H1 (cell line): ENCODE measurements at regions not wholly inside any gene's neighbourhood (a gene's known extent, or its start where the extent isn't known, plus 50 kb on each side); places are given as distances from the start of the nearest gene placed in this dataset.

ENCODE experiments used
- CTCF ChIA-PET: fragments of 300-600 bp; sonication (Branson Sonifier 250); formaldehyde crosslinking; loops from one replicate; lab custom pipeline; 2021; ENCODE audit not compliant: partially characterized antibody; lab: Charles Lee
- POLR2A ChIA-PET: fragments of 300-600 bp; sonication (Branson Sonifier 250); formaldehyde crosslinking; loops from one replicate; lab custom pipeline; 2021; ENCODE audit warnings: inconsistent platforms; ENCODE audit not compliant: partially characterized antibody; lab: Charles Lee
- DNase-seq, 2 experiments: peaks; one replicate each; pipeline versions ENCODE4 v3.0.0 to v3.0.0-alpha.2; 2010 to 2022; ENCODE audit warnings: low spot score in 2 of 2, low read depth in 1 of 2, mixed read lengths in 1 of 2
- FAIRE-seq: peaks from 2 replicates; lab custom pipeline; 2011; peaks lifted over from hg19 to GRCh38; lab: Jason Lieb, UNC
- H2AFZ ChIP-seq: 2 replicates; pipeline ENCODE4 v1.8.1; 2012; ENCODE audit warnings: low read length, inconsistent platforms
- H2AK5ac ChIP-seq: 2 replicates; pipeline ENCODE4 v1.6.1; 2013; ENCODE audit warnings: low read depth, low read length
- H2BK120ac ChIP-seq: replicated peaks from 2 replicates; pipeline ENCODE3; 2013; ENCODE audit warnings: low read depth, low read length, inconsistent platforms
- H2BK12ac ChIP-seq: 2 replicates; pipeline ENCODE4 v1.6.1; 2013; ENCODE audit warnings: low read depth, low read length
- H2BK15ac ChIP-seq: 2 replicates; pipeline ENCODE4 v1.6.1; 2013; ENCODE audit warnings: low read length
- H2BK20ac ChIP-seq: 2 replicates; pipeline ENCODE4 v1.6.1; 2013; ENCODE audit warnings: low read length
- H2BK5ac ChIP-seq: 2 replicates; pipeline ENCODE4 v1.6.1; 2013; ENCODE audit warnings: low read depth, low read length
- H3K14ac ChIP-seq: 2 replicates; pipeline ENCODE4 v1.6.1; 2013; ENCODE audit warnings: inconsistent platforms; ENCODE audit not compliant: insufficient read length
- H3K18ac ChIP-seq: 2 replicates; pipeline ENCODE4 v1.6.1; 2013; ENCODE audit warnings: low read length; ENCODE audit errors: extremely low read depth
- H3K23ac ChIP-seq: 2 replicates; pipeline ENCODE4 v1.6.1; 2013; ENCODE audit warnings: inconsistent platforms; ENCODE audit not compliant: insufficient read length
- H3K23me2 ChIP-seq: 2 replicates; pipeline ENCODE4 v1.6.1; 2013; ENCODE audit warnings: low read depth, low read length
- H3K27ac ChIP-seq: 2 replicates; pipeline ENCODE4 v1.6.1; 2011; ENCODE audit warnings: low read depth, low read length, inconsistent platforms
- H3K27me3 ChIP-seq, 4 experiments: replicated peaks in 1 of 4; 1 replicate in 1 of 4; 2 replicates in 3 of 4; pipeline versions ENCODE4 v1.6.1 to v1.8.1; 2011 to 2013; ENCODE audit warnings: low read length in 3 of 4, mild to moderate bottlenecking in 3 of 4, inconsistent platforms in 2 of 4, mixed read lengths in 2 of 4, moderate library complexity in 1 of 4; ENCODE audit not compliant: control insufficient read depth in 3 of 4, insufficient read depth in 3 of 4; ENCODE audit errors: extremely low read depth in 1 of 4
- H3K36me3 ChIP-seq, 4 experiments: 2 replicates each; pipeline versions ENCODE4 v1.6.1 to v1.8.1; 2011 to 2013; ENCODE audit warnings: mild to moderate bottlenecking in 4 of 4, low read length in 3 of 4, moderate library complexity in 2 of 4, control low read depth in 1 of 4, inconsistent platforms in 1 of 4; ENCODE audit not compliant: insufficient read depth in 4 of 4, control insufficient read depth in 2 of 4
- H3K4ac ChIP-seq: replicated peaks from 2 replicates; pipeline ENCODE3; 2013; ENCODE audit warnings: low read length, low read depth, mixed read lengths, inconsistent platforms; ENCODE audit not compliant: insufficient read length
- H3K4me1 ChIP-seq, 4 experiments: replicated peaks in 1 of 4; 1 replicate in 1 of 4; 2 replicates in 3 of 4; pipeline versions ENCODE4 v1.6.1 to v1.8.1; 2011 to 2013; ENCODE audit warnings: low read length in 3 of 4, inconsistent platforms in 2 of 4, mixed read lengths in 1 of 4; ENCODE audit not compliant: insufficient read depth in 4 of 4, control insufficient read depth in 3 of 4
- H3K4me2 ChIP-seq, 2 experiments: 2 replicates each; pipeline versions ENCODE4 v1.6.1 to v1.8.1; 2011 to 2013; ENCODE audit warnings: low read depth in 2 of 2, low read length in 2 of 2, control low read depth in 1 of 2, inconsistent platforms in 1 of 2, mild to moderate bottlenecking in 1 of 2; ENCODE audit not compliant: insufficient read depth in 1 of 2
- H3K4me3 ChIP-seq, 4 experiments: fragments of 200-600, 300-600 bp in 1 of 4; sonication (generic), shearing (Covaris generic), sonication (Bioruptor Twin) in 1 of 4; 2 replicates each; pipeline versions ENCODE4 v1.5.1 to v1.8.1; 2011 to 2016; ENCODE audit warnings: low read length in 4 of 4, low read depth in 3 of 4, control low read depth in 2 of 4, inconsistent platforms in 2 of 4, mild to moderate bottlenecking in 2 of 4, mixed read lengths in 1 of 4, moderate library complexity in 1 of 4; ENCODE audit not compliant: insufficient read depth in 2 of 4; ENCODE audit errors: extremely low read depth in 1 of 4
- H3K56ac ChIP-seq: replicated peaks from 2 replicates; pipeline ENCODE3; 2013; ENCODE audit warnings: low read depth, mild to moderate bottlenecking, mixed read lengths, low read length, inconsistent platforms; ENCODE audit not compliant: insufficient read length
- H3K79me1 ChIP-seq: 2 replicates; pipeline ENCODE4 v1.6.1; 2013; ENCODE audit warnings: low read depth, low read length, control low read depth
- H3K79me2 ChIP-seq, 2 experiments: 2 replicates each; pipeline versions ENCODE4 v1.6.1 to v1.8.1; 2012 to 2013; ENCODE audit warnings: low read length in 2 of 2, mild to moderate bottlenecking in 2 of 2, inconsistent platforms in 1 of 2; ENCODE audit not compliant: insufficient read depth in 2 of 2, control insufficient read depth in 1 of 2
- H3K9ac ChIP-seq, 4 experiments: replicated peaks in 1 of 4; 1 replicate in 1 of 4; 2 replicates in 3 of 4; pipeline versions ENCODE4 v1.6.1 to v1.8.1; 2011 to 2013; ENCODE audit warnings: low read depth in 3 of 4, low read length in 3 of 4, control low read depth in 2 of 4, mild to moderate bottlenecking in 2 of 4, moderate library complexity in 2 of 4, inconsistent platforms in 1 of 4; ENCODE audit errors: extremely low read depth in 1 of 4
- H3K9me3 ChIP-seq, 2 experiments: 2 replicates each; pipeline versions ENCODE4 v1.6.1 to v1.8.1; 2012 to 2013; ENCODE audit warnings: mild to moderate bottlenecking in 2 of 2, moderate library complexity in 2 of 2, control low read depth in 1 of 2, inconsistent platforms in 1 of 2, low read depth in 1 of 2, low read length in 1 of 2, mixed read lengths in 1 of 2; ENCODE audit not compliant: insufficient read depth in 2 of 2
- H4K20me1 ChIP-seq, 2 experiments: replicated peaks in 1 of 2; 2 replicates each; pipeline versions ENCODE3 to v1.8.1; 2011 to 2013; ENCODE audit warnings: inconsistent platforms in 2 of 2, low read length in 2 of 2, mild to moderate bottlenecking in 1 of 2; ENCODE audit not compliant: insufficient read depth in 2 of 2, control insufficient read depth in 1 of 2
- H4K5ac ChIP-seq: 2 replicates; pipeline ENCODE4 v1.6.1; 2013; ENCODE audit warnings: low read length, low read depth, mixed read lengths, inconsistent platforms; ENCODE audit not compliant: insufficient read length
- H4K8ac ChIP-seq: 2 replicates; pipeline ENCODE4 v1.8.0; 2013; ENCODE audit warnings: mild to moderate bottlenecking, moderate library complexity, low read length, inconsistent platforms; ENCODE audit not compliant: insufficient read depth; ENCODE audit errors: extremely low read depth
- H4K91ac ChIP-seq: replicated peaks from 2 replicates; pipeline ENCODE3; 2013; ENCODE audit warnings: low read length, mixed read lengths, inconsistent platforms; ENCODE audit not compliant: insufficient read length
- ASH2L ChIP-seq: fragments of 200-600, 300-600 bp; sonication (generic); IDR thresholded peaks from one replicate; pipeline ENCODE4 v1.7.1; 2017; ENCODE audit warnings: low read length
- ATF3 ChIP-seq: IDR thresholded peaks from 2 replicates; pipeline ENCODE4 v1.6.1; 2011; ENCODE audit warnings: low read depth, mild to moderate bottlenecking, low read length; ENCODE audit not compliant: insufficient read depth
- BCL11A ChIP-seq, 2 experiments: IDR thresholded peaks; one replicate each; pipeline ENCODE4 v1.6.1; 2011; ENCODE audit warnings: low read depth in 2 of 2, low read length in 2 of 2, mild to moderate bottlenecking in 2 of 2
- BRCA1 ChIP-seq: IDR thresholded peaks from 2 replicates; pipeline ENCODE4 v1.6.1; 2012; ENCODE audit warnings: low read depth, low read length, improper control_type of control experiment
- CHD2 ChIP-seq: IDR thresholded peaks from 2 replicates; pipeline ENCODE4 v1.6.1; 2012; ENCODE audit warnings: low read length, improper control_type of control experiment
- EP300 ChIP-seq, 2 experiments: IDR thresholded peaks; 1 replicate in 1 of 2; 2 replicates in 1 of 2; pipeline ENCODE4 v1.6.1; 2011 to 2012; ENCODE audit warnings: low read depth in 2 of 2, low read length in 2 of 2, mild to moderate bottlenecking in 2 of 2, borderline replicate concordance in 1 of 2, inconsistent platforms in 1 of 2, moderate library complexity in 1 of 2
- JUND ChIP-seq: IDR thresholded peaks from 2 replicates; pipeline ENCODE4 v1.6.1; 2011; ENCODE audit warnings: mild to moderate bottlenecking, improper control_type of control experiment, low read length
- KDM4A ChIP-seq: IDR thresholded peaks from one replicate; pipeline ENCODE4 v1.7.1; 2012; ENCODE audit warnings: low read depth, mild to moderate bottlenecking, moderate library complexity, low read length, inconsistent platforms; ENCODE audit not compliant: severe bottlenecking
- POU5F1 ChIP-seq: IDR thresholded peaks from 2 replicates; pipeline ENCODE4 v1.6.1; 2011; ENCODE audit warnings: low read depth, mild to moderate bottlenecking, low read length, moderate library complexity
- SIN3A ChIP-seq, 2 experiments: IDR thresholded peaks in 1 of 2; conservative IDR thresholded peaks in 1 of 2; 2 replicates each; pipeline ENCODE4 v1.6.1; 2011 to 2012; ENCODE audit warnings: low read length in 2 of 2, improper control_type of control experiment in 1 of 2, low read depth in 1 of 2, mild to moderate bottlenecking in 1 of 2
- TAF1 ChIP-seq: IDR thresholded peaks from 2 replicates; pipeline ENCODE4 v1.6.1; 2011; ENCODE audit warnings: mild to moderate bottlenecking, low read depth, low read length
- WGBS, 2 experiments: shearing (Covaris generic) in 1 of 2; methylation state at CpG; one replicate each; pipeline versions ENCODE4 v1.1.6 to v1.1.7; 2013 to 2015; ENCODE audit warnings: low lambda C conversion rate in 2 of 2, mixed read lengths in 2 of 2, inconsistent platforms in 1 of 2, low coverage in 1 of 2, missing lambda C conversion rate in 1 of 2; ENCODE audit not compliant: insufficient replicate concordance in 2 of 2, insufficient coverage in 1 of 2, insufficient read length in 1 of 2; ENCODE audit errors: extremely low coverage in 1 of 2, missing lambda C conversion rate in 1 of 2; 5-methylcytosine and 5-hydroxymethylcytosine counted together

GRCh38 chr10:124174673-124175645, 81.6 kb upstream of the CHST15 start:
- no peaks in the 10 kb centered on the region for H3K23me2 ChIP-seq
- no peak overlapping the region; the same call in 1 of the 2 replicates for H2AFZ ChIP-seq
- H3K79me1 ChIP-seq: no peaks in the 10 kb centered on the region
- peak overlapping the region; percentile 9; the same call in 1 of the 2 replicates for H2BK5ac ChIP-seq
- H2BK120ac ChIP-seq: no peak overlapping the region
- H4K8ac ChIP-seq: no peak overlapping the region
- 0 out of 2 replicates have a peak overlapping the region, but pooled peaks have one; percentile 27 for H2BK12ac ChIP-seq
- ChIA-PET POLR2A (no interaction called here), CTCF (interaction anchor here (1.8 kb wide), 1 partner anchor 180 kb away, joined by 4 read pairs; no protein-coding TSS in a partner anchor)
- DNase-seq (peak in 1 of 2 experiments; percentile 33), FAIRE-seq (no peak)
- H3K4ac ChIP-seq: no peak overlapping the region
- H4K91ac ChIP-seq: no peak overlapping the region
- WGBS, 2 experiments: 90% methylated on average over 10 of the region's 10 CpGs; no CpG with 5 or more reads in 1 of the 2 experiments
- H3K27ac ChIP-seq: no peak overlapping the region
- no peaks in the 10 kb centered on the region for H3K27me3 ChIP-seq
- H3K23ac ChIP-seq: no peak overlapping the region
- no peak overlapping the region for H2BK20ac ChIP-seq
- no peaks in the 10 kb centered on the region; a peak in 2 of 7 replicates for H3K4me1 ChIP-seq
- no peak overlapping the region for H4K5ac ChIP-seq
- H3K36me3 ChIP-seq: no peaks in the 10 kb centered on the region
- H4K20me1 ChIP-seq: no peaks in the 10 kb centered on the region
- no peak overlapping the region for H2AK5ac ChIP-seq
- H2BK15ac ChIP-seq: no peak overlapping the region
- no peak overlapping the region; the same call in 1 of the 2 replicates for H3K18ac ChIP-seq
- H3K14ac ChIP-seq: no peak overlapping the region
- no peak overlapping the region for H3K4me3 ChIP-seq
- no peak overlapping the region for H3K4me2 ChIP-seq
- no peak overlapping the region for H3K56ac ChIP-seq
- no peaks in the 10 kb centered on the region for H3K9me3 ChIP-seq
- no peaks in the 10 kb centered on the region for H3K79me2 ChIP-seq
- no peak overlapping the region for H3K9ac ChIP-seq
- TF ChIP-seq SIN3A (conservative IDR thresholded peaks at IDR 0.05 in 1 of 2, IDR thresholded peaks at IDR 0.05 in 1 of 2; ENCODE audit: low read depth in 1 of 2, low read length in 2 of 2): no peak
- no peak for TF ChIP-seq POU5F1
- no peak for TF ChIP-seq TAF1
- TF ChIP-seq ATF3: no peak
- TF ChIP-seq KDM4A: no peak
- no peak for TF ChIP-seq BCL11A (IDR thresholded peaks at IDR 0.05; ENCODE audit: low read depth in 2 of 2, low read length in 2 of 2)
- no peak for TF ChIP-seq BRCA1
- TF ChIP-seq ASH2L: no peak
- no peak for TF ChIP-seq JUND
- TF ChIP-seq CHD2: no peak
- TF ChIP-seq EP300 (IDR thresholded peaks at IDR 0.05; ENCODE audit: borderline replicate concordance in 1 of 2, low read depth in 2 of 2, low read length in 2 of 2): no peak
